Hematopoietic multipotent progenitor cell (in vitro differentiated cells): ENCODE measurements at regions not wholly inside any gene's neighbourhood (a gene's known extent, or its start where the extent isn't known, plus 50 kb on each side); places are given as distances from the start of the nearest gene placed in this dataset.
A peak's percentile ranks its signal among the peaks of the same experiment; 100 is the strongest.
"Not testable (repeated sequence)": the region's sequence is repeated elsewhere in the genome, so short reads cannot be mapped to it uniquely, and the experiment has no call there.

Source experiments
- DNase-seq, 3 donors: peaks; one replicate each; pipeline ENCODE4 v3.0.0-alpha.2; 2011 to 2015; ENCODE audit warnings: low read depth in 2 of 3, low spot score in 2 of 3

GRCh38 chr2:182631299-182631698, 84.8 kb upstream of the DNAJC10 start:
- DNase-seq: no peak

- no peak for DNase-seq
These were observed 81.7 kb upstream of the DNAJC10 start for GRCh38 chr2:182634386-182634785.

DNA sequence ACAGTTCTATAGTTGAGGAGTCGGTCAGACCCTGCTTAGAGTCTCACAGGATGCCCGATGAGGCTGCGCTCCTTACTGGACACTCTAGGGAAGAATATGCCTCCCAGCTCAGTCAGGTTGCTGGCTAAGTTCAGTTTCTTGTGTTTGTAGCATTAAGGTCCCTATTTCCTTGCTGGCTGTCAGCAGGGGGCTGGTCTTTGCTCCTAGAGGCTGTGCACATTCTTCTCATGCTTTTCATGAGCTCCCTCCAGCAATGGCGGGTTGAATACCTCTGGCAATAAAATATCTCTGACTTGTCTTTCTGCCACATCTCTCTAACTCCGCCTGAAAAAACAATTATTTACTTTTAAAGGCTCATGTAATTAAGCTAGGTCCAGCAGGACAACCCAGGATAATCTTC, 79.4 kb upstream of the DNAJC10 start:
- DNase-seq: no peak

DNA sequence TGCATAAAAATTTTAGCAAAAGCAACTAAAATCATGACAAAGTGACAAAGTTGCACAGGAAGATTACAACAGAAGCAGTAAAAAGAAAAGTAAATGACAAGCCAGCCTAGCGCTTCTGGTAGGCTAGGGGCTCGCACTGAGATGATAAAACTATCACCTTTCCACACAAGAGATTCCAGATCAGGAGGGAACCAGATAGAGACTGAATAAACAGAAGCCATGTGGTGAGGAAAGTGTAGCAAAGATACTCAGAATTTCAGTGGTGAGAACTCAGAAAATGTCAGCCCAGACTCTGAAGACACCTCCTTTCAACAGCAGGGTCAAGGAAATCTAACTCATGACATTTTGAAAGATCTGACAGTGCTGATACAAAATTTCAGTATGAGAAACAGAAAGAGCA, 77.4 kb upstream of the DNAJC10 start:
- no peak for DNase-seq

DNA sequence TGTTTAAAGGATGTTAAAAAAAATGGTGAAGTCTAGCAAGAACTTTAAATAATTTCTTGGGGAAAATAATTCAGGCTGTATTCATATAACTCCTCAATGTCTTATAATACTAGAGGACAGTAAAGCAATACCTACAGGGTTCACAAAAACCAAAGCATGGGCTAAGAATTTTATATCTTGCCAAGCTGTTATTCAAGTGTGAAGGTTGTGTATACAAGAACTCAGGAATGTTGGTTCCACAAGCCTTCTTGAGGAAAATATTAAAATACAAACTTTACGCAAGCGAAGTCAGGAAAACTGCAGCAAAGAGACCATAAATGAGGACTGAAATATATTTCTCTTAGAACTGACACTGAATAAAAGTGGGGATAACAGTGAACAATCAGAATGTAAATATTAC, 76.1 kb upstream of the DNAJC10 start:
- DNase-seq: no peak

GRCh38 chr2:182642328-182642727, 73.7 kb upstream of the DNAJC10 start:
- DNase-seq: peak in 2 of 3 donors; percentile 10 to 55

DNA sequence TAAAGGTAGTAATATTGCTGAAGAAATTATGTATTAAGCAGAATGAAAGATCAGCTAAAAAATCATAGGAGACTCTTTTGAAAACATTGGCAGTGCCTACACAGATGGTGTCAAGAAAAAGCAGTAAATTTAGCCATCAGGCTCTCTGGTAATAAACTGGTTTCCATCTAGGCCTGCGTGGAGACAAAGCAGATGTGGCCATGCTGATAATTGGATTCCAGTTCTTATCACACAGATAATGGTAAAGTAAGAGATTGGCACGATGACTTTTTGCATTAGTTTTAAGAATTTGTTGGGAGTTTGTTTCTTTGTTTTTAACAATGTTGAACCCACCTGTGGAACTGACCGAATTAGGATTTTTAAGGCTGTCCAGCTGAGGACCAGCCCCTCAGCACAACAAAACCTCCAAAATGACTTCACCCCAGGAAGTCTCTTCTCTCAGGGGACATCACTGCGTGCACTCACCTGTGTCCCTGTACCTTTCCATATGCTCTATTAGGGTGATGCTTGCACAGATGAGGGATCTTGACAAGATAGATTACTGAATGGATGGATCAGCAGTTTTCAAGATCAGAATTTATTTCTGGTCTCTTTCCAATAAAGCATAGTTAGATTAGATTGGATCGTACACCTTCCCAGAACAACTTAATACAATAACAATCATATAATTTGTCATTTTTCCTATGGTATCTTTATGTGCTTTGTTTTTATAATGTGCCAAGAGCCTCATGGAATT, 69.1 kb upstream of the DNAJC10 start:
- DNase-seq: no peak

DNA sequence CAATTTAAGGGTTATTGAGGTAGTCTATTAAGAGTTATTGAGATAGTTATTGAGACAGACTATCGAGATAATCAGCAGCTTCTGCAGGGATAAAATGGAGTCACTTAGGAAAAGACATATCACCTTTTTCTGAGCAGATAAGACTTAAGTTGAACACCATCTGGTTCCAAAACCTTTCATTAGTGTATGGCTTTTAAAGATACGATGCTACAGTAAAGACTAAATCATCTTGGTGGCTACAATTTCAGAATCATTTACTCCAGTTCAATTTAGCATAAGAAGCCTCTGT, 68.6 kb upstream of the DNAJC10 start:
- DNase-seq: no peak

DNA sequence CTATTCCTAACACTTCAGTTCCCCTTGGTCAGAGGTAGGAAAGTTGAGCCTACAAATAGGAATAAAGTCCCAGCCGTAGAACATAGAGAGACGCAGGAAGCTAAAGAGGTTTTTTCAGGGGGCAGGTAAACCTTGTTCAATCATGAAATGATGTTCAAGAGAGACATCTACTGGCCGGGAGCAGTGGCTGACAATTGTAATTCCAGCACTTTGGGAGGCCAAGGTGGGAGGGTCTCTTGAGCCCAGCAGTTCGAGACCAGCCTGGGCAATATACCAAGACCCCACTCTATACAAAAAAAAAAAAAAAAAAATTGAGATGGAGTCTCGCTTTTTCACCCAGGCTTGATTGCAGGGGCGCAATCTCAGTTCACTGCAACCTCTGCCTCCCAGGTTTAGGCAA, 66.7 kb upstream of the DNAJC10 start:
- DNase-seq: peak in 2 of 3 donors; percentile 9 to 45

DNA sequence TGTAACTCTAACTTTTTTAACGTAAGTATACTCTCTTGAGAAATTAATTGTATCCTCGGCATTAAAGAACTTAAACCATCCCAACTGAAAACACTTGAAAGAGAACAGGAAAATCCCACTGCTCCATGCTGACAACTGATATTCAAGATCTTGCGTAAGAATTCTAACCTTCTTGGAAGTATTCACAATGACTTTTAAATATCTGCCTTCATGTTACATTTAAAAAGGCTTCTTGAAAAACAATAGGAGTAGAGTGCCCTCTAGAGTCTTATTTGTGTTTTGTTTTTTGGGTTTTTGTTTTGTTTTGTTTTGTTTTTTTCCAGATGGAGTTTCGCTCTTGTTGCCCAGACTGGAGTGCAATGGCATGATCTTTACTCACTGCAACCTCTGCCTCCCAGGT, 65.4 kb upstream of the DNAJC10 start:
- DNase-seq: peak in 2 of 3 donors; percentile 31 to 75

GRCh38 chr2:182652326-182652725, 63.7 kb upstream of the DNAJC10 start:
- no peak for DNase-seq

GRCh38 chr2:182655750-182656149, 60.3 kb upstream of the DNAJC10 start:
- DNase-seq: no peak

DNA sequence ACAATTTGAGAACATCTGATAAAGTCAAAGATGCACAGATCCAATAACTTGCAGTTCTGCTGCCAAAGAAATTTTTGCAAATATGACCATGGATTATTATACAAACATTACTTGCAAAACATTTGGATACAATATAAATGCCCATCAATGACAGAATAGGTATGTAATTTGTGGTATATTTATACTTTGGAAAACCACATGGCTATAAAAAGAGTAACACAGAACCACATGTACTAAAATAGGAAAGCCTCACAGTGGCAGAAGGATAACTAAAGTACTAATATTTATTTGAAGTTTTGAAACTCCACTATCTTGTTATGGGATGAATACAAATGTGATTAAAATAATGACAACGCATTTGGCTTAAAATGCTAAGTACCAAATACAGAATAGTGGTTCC, 51.8 kb upstream of the DNAJC10 start:
- DNase-seq: no peak

GRCh38 chr2:182665500-182665899, 50.6 kb upstream of the DNAJC10 start:
- DNase-seq: not testable (repeated sequence)
